Lower leg skin (tissue), 3 donors: ENCODE measurements at regions not wholly inside any gene's neighbourhood (a gene's known extent, or its start where the extent isn't known, plus 50 kb on each side); places are given as distances from the start of the nearest gene placed in this dataset.

Experiments
- POLR2A ChIP-seq, 2 donors: fragments of 450-650 bp; IDR thresholded peaks; one replicate each; pipeline ENCODE4 v1.6.1; 2016 to 2017; ENCODE audit warnings: antibody characterized with exemption in 2 of 2, mild to moderate bottlenecking in 1 of 2, moderate library complexity in 1 of 2
- TF ChIP-seq, protein P1 (sequence below), 3 donors: fragments of 450-650 bp; IDR thresholded peaks; one replicate each; pipeline ENCODE4 v1.5.1; 2016; ENCODE audit warnings: antibody characterized with exemption in 3 of 3, mild to moderate bottlenecking in 3 of 3, moderate library complexity in 2 of 3

DNA sequence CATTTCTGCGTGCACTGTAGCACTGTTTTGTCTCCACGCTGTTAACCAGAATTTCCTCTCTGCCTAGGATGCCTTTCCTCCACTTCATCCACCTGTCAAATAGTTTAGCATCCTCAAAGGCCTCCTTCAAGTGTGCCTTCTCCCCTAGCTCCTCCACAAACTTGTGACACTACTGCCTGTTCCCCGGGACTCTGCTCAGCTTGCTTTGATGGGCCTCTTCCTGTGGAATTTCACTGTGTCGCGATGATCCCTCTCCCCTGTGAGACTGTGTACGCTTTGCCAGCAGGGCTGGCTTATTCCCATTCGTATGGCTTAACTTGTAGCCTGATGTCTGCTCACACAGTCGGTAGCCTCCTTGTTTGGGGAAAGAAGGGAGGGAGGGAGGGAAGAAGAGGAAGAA, 426.8 kb downstream of the VRK1 start:
- TF ChIP-seq POLR2A (IDR thresholded peaks at IDR 0.05): no peak
- TF ChIP-seq, protein P1, sequence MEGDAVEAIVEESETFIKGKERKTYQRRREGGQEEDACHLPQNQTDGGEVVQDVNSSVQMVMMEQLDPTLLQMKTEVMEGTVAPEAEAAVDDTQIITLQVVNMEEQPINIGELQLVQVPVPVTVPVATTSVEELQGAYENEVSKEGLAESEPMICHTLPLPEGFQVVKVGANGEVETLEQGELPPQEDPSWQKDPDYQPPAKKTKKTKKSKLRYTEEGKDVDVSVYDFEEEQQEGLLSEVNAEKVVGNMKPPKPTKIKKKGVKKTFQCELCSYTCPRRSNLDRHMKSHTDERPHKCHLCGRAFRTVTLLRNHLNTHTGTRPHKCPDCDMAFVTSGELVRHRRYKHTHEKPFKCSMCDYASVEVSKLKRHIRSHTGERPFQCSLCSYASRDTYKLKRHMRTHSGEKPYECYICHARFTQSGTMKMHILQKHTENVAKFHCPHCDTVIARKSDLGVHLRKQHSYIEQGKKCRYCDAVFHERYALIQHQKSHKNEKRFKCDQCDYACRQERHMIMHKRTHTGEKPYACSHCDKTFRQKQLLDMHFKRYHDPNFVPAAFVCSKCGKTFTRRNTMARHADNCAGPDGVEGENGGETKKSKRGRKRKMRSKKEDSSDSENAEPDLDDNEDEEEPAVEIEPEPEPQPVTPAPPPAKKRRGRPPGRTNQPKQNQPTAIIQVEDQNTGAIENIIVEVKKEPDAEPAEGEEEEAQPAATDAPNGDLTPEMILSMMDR (IDR thresholded peaks at IDR 0.05): no peak
